MM.1S (cell line): ENCODE measurements at regions not wholly inside any gene's neighbourhood (a gene's known extent, or its start where the extent isn't known, plus 50 kb on each side); places are given as distances from the start of the nearest gene placed in this dataset.

Experiments
- EZH2 ChIP-seq: fragments of 300-600 bp; sonication (generic); optimal IDR thresholded peaks from 2 replicates; pipeline ENCODE3; 2017; ENCODE audit warnings: low read depth, mild to moderate bottlenecking, antibody characterized with exemption, low read length, mixed read lengths
- EZH2phosphoT487 ChIP-seq: fragments of 300-600 bp; sonication (generic); IDR thresholded peaks from 2 replicates; pipeline ENCODE4 v1.6.1; 2018; ENCODE audit warnings: antibody characterized with exemption, low read length
- TF ChIP-seq, protein P1 (sequence below): fragments of 300-600 bp; sonication (generic); IDR thresholded peaks from 2 replicates; pipeline ENCODE4 v1.5.1; 2016; ENCODE audit warnings: antibody characterized with exemption, low read length, mixed read lengths

DNA sequence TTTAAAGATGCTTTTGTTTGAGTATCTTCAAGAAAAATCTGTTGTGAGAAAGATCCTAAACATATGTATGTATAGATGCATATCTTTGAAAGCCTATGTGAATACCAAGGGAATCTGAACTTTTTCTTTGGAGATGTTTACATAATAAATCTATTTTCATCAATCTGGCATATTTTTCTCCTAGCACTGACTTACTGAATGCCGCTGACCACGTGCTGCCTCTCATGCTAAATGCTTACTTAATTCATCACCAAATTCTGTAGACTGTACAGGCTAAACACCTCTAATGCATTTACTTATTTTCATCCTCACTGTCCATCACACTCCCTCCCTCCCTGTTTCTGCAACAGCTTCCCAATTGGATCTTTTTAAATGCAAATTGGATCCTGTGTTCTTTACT is 566.2 kb upstream of the WWC1 start:
- no peak for TF ChIP-seq EZH2phosphoT487
- TF ChIP-seq, protein P1, sequence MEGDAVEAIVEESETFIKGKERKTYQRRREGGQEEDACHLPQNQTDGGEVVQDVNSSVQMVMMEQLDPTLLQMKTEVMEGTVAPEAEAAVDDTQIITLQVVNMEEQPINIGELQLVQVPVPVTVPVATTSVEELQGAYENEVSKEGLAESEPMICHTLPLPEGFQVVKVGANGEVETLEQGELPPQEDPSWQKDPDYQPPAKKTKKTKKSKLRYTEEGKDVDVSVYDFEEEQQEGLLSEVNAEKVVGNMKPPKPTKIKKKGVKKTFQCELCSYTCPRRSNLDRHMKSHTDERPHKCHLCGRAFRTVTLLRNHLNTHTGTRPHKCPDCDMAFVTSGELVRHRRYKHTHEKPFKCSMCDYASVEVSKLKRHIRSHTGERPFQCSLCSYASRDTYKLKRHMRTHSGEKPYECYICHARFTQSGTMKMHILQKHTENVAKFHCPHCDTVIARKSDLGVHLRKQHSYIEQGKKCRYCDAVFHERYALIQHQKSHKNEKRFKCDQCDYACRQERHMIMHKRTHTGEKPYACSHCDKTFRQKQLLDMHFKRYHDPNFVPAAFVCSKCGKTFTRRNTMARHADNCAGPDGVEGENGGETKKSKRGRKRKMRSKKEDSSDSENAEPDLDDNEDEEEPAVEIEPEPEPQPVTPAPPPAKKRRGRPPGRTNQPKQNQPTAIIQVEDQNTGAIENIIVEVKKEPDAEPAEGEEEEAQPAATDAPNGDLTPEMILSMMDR, result no peak
- TF ChIP-seq EZH2, result no peak
